HepG2 (cell line): ENCODE measurements at regions not wholly inside any gene's neighbourhood (a gene's known extent, or its start where the extent isn't known, plus 50 kb on each side); places are given as distances from the start of the nearest gene placed in this dataset.

Experiments
- ATAC-seq: fragments of 200-7000 bp; cut with Tn5 transposase; 3 replicates; pipeline ENCODE4 v1.9.1; 2020; ENCODE audit warnings: mild to moderate bottlenecking, moderate library complexity
- BruUV-seq: library from RNA; stranded (reverse); fragments of 400-500 nt; replicated peaks from 2 replicates; lab custom pipeline; 2021; lab: Mats Ljungman, UMichigan
- CTCF ChIA-PET: fragments of 300-600 bp; formaldehyde crosslinking; extraction: SDS; loops from one replicate; lab custom pipeline; 2021; ENCODE audit warnings: low total read pairs, inconsistent platforms, low intra/inter-chr PET ratio; lab: Yijun Ruan, JAX
- POLR2A ChIA-PET: fragments of 350-600 bp; sonication (Branson Sonifier 250); formaldehyde crosslinking; loops from one replicate; lab custom pipeline; 2020; ENCODE audit warnings: antibody characterized with exemption, inconsistent platforms; lab: Yijun Ruan, JAX
- DNase-seq: peaks from one replicate; pipeline ENCODE4 v3.0.0-alpha.2; 2015; ENCODE audit warnings: low spot score
- FAIRE-seq: peaks from 3 replicates; lab custom pipeline; 2011; peaks lifted over from hg19 to GRCh38; lab: Jason Lieb, UNC
- H2AFZ ChIP-seq: one replicate; pipeline ENCODE4 v1.6.1; 2011; ENCODE audit warnings: low read length, inconsistent platforms
- H3K27ac ChIP-seq: fragments of 300-600 bp; 3 replicates; pipeline ENCODE4 v1.8.0; 2011; ENCODE audit warnings: mixed run types, mild to moderate bottlenecking, mixed read lengths, low read length, inconsistent platforms; ENCODE audit not compliant: insufficient read depth; ENCODE audit errors: extremely low read length
- H3K27me3 ChIP-seq, 2 experiments: fragments of 200-600 bp in 1 of 2; 2 replicates in 1 of 2; 3 replicates in 1 of 2; pipeline versions ENCODE4 v1.6.0 to v1.8.0; 2011; ENCODE audit warnings: low read length in 2 of 2, mild to moderate bottlenecking in 2 of 2, moderate library complexity in 2 of 2, inconsistent platforms in 1 of 2; ENCODE audit not compliant: insufficient read depth in 2 of 2, control insufficient read depth in 1 of 2
- H3K36me3 ChIP-seq, 2 experiments: fragments of 200-600 bp in 1 of 2; replicated peaks in 1 of 2; 2 replicates in 1 of 2; 3 replicates in 1 of 2; pipeline versions ENCODE4 v1.5.1 to v1.8.0; 2011; ENCODE audit warnings: low read length in 2 of 2, inconsistent platforms in 1 of 2; ENCODE audit not compliant: insufficient read depth in 2 of 2, control insufficient read depth in 1 of 2
- H3K4me1 ChIP-seq: 2 replicates; pipeline ENCODE4 v1.5.1; 2012; ENCODE audit warnings: low read length, inconsistent platforms; ENCODE audit not compliant: insufficient read depth
- H3K4me2 ChIP-seq: 2 replicates; pipeline ENCODE4 v1.6.0; 2011; ENCODE audit warnings: low read depth, low read length, inconsistent platforms
- H3K4me3 ChIP-seq, 3 experiments: fragments of 200-600 bp in 1 of 3; sonication (generic), shearing (Covaris generic) in 1 of 3; replicated peaks in 1 of 3; 2 replicates each; pipeline ENCODE4 v1.5.1; 2011 to 2016; ENCODE audit warnings: low read length in 3 of 3, inconsistent platforms in 2 of 3, low read depth in 2 of 3, mild to moderate bottlenecking in 2 of 3, control low read depth in 1 of 3, mixed read lengths in 1 of 3; ENCODE audit not compliant: insufficient read depth in 1 of 3
- H3K79me2 ChIP-seq: one replicate; pipeline ENCODE4 v1.6.1; 2011; ENCODE audit warnings: low read length, inconsistent platforms; ENCODE audit not compliant: insufficient read depth
- H3K9ac ChIP-seq: 2 replicates; pipeline ENCODE4 v1.6.0; 2011; ENCODE audit warnings: mild to moderate bottlenecking, low read depth, low read length, inconsistent platforms; ENCODE audit not compliant: insufficient read depth
- H3K9me3 ChIP-seq: 2 replicates; pipeline ENCODE4 v1.5.1; 2012; ENCODE audit warnings: mild to moderate bottlenecking, low read length
- H4K20me1 ChIP-seq: 2 replicates; pipeline ENCODE4 v1.6.0; 2011; ENCODE audit warnings: inconsistent platforms, mild to moderate bottlenecking, low read length, moderate library complexity; ENCODE audit not compliant: insufficient read depth
- EED ChIP-seq: sonication (generic); formaldehyde crosslinking; IDR thresholded peaks from 2 replicates; pipeline ENCODE4 v1.5.0; 2020; ENCODE audit warnings: mild to moderate bottlenecking, missing genetic modification reagents
- IKZF1 ChIP-seq: fragments of 450-650 bp; IDR thresholded peaks from 2 replicates; pipeline ENCODE4 v1.7.1; 2016
- ISX ChIP-seq: sonication (generic); formaldehyde crosslinking; conservative IDR thresholded peaks from 2 replicates; pipeline ENCODE4 v1.5.0; 2020; ENCODE audit warnings: missing genetic modification reagents
- KDM2A ChIP-seq: sonication (generic); formaldehyde crosslinking; IDR thresholded peaks from 2 replicates; pipeline ENCODE4 v1.4.0; 2020; ENCODE audit warnings: low read depth, missing genetic modification reagents, borderline replicate concordance
- MIER3 ChIP-seq: IDR thresholded peaks from 2 replicates; pipeline ENCODE4 v1.6.1; 2016; ENCODE audit warnings: missing compliant biosample characterization, borderline replicate concordance
- NBN ChIP-seq: fragments of 450-650 bp; conservative IDR thresholded peaks from 2 replicates; pipeline ENCODE4 v1.6.1; 2017
- NR2F1 ChIP-seq, 2 experiments: fragments of 450-650 bp in 1 of 2; formaldehyde crosslinking in 1 of 2; IDR thresholded peaks; 2 replicates each; pipeline versions ENCODE4 v1.5.0 to v1.6.1; 2016 to 2020; ENCODE audit warnings: mild to moderate bottlenecking in 1 of 2, missing compliant biosample characterization in 1 of 2, missing genetic modification reagents in 1 of 2, moderate library complexity in 1 of 2
- RFX5 ChIP-seq: IDR thresholded peaks from 2 replicates; pipeline ENCODE4 v1.6.1; 2011; ENCODE audit warnings: low read depth, low read length, improper control_type of control experiment
- RORA ChIP-seq: sonication (generic); formaldehyde crosslinking; IDR thresholded peaks from 2 replicates; pipeline ENCODE4 v1.5.0; 2020; ENCODE audit warnings: mild to moderate bottlenecking, missing genetic modification reagents, moderate library complexity
- SATB2 ChIP-seq: sonication (generic); formaldehyde crosslinking; IDR thresholded peaks from 2 replicates; pipeline ENCODE4 v1.5.0; 2020; ENCODE audit warnings: missing genetic modification reagents
- SNRNP70 ChIP-seq: fragments of 200-400 bp; formaldehyde crosslinking; IDR thresholded peaks from 2 replicates; pipeline ENCODE4 v1.6.1; 2017; ENCODE audit warnings: mild to moderate bottlenecking, low read depth, low read length, moderate library complexity
- SOX6 ChIP-seq, 2 experiments: fragments of 450-650 bp in 1 of 2; sonication (generic) in 1 of 2; formaldehyde crosslinking in 1 of 2; IDR thresholded peaks; 2 replicates each; pipeline versions ENCODE4 v1.4.0 to v1.6.1; 2017 to 2020; ENCODE audit warnings: antibody characterized with exemption in 1 of 2, mild to moderate bottlenecking in 1 of 2, missing genetic modification reagents in 1 of 2
- ZC3H4 ChIP-seq: sonication (generic); formaldehyde crosslinking; IDR thresholded peaks from 2 replicates; pipeline ENCODE4 v1.4.0; 2020; ENCODE audit warnings: missing genetic modification reagents, borderline replicate concordance
- ZNF138 ChIP-seq: sonication (generic); formaldehyde crosslinking; IDR thresholded peaks from 2 replicates; pipeline ENCODE4 v1.5.0; 2020; ENCODE audit warnings: mild to moderate bottlenecking, low read depth, missing genetic modification reagents
- ZNF616 ChIP-seq: sonication (generic); formaldehyde crosslinking; IDR thresholded peaks from 2 replicates; pipeline ENCODE4 v1.5.0; 2020; ENCODE audit warnings: low read depth, mild to moderate bottlenecking, missing genetic modification reagents
- WGBS: methylation state at CpG from one replicate; pipeline ENCODE4 v1.1.6; 2017; ENCODE audit warnings: low lambda C conversion rate; 5-methylcytosine and 5-hydroxymethylcytosine counted together
- in situ Hi-C: cut with HindIII; loops from 2 replicates; pipeline ENCODE4 v1.10.0; 2017; ENCODE audit warnings: low pct_unique_long_range_greater_than_20kb; ENCODE audit not compliant: extremely low pct_ligation_motif_present
- intact Hi-C: fragments of 100-400 bp; cut with micrococcal nuclease; formaldehyde crosslinking; loops from one replicate; pipeline ENCODE4 v1.10.0; 2022; ENCODE audit not compliant: unreplicated experiment
- TF ChIP-seq, protein P1 (sequence below): sonication (generic); formaldehyde crosslinking; IDR thresholded peaks from 2 replicates; pipeline ENCODE4 v1.8.1; 2022; ENCODE audit warnings: low read depth, mild to moderate bottlenecking, missing genetic modification reagents

DNA sequence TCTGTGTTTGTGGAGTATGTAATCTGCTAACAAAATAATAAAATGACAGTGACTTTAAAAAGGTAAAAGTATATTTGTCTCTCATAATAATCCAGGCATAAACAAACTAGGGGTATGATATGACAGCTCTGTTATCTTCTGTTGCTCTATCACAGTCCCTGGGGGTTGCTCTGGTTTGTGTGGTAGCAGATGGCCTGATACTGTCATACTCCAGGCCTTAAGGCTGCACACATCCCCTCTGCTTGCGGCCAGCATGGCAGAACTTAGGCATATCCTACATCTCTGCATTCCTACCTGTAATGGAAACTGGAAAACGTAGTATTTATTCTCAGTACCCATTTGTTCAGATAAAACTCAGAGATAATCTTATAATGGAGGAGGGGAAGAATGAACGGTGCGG, 117.9 kb upstream of the HAND2 start:
- no peak for FAIRE-seq
- POLR2A ChIA-PET, result no interaction called here
- Histone ChIP-seq H3K9me3 (no peaks in the 10 kb centered on the region), H3K4me1 (no peaks in the 10 kb centered on the region), H3K36me3 (no peaks in the 10 kb centered on the region), H3K9ac (no peak overlapping the region), H3K27me3 (no peaks in the 10 kb centered on the region), H3K79me2 (no peaks in the 10 kb centered on the region), H3K27ac (no peak overlapping the region), H4K20me1 (no peaks in the 10 kb centered on the region), H2AFZ (no peak overlapping the region), H3K4me3 (no peak overlapping the region), H3K4me2 (no peak overlapping the region)
- WGBS, result 30% methylated on average over 4 of the region's 4 CpGs
- in situ Hi-C loops (no loop called here), intact Hi-C loops (no loop called here)
- BruUV-seq, result no TSS peak
- no peak for ATAC-seq
- TF ChIP-seq SATB2 (CRISPR knock-in tag) (no peak), RORA (CRISPR knock-in tag) (no peak), IKZF1 (no peak), NR2F1 (CRISPR knock-in tag; IDR thresholded peaks at IDR 0.05) (no peak), SOX6 (IDR thresholded peaks at IDR 0.05) (no peak), SOX6 (CRISPR knock-in tag; IDR thresholded peaks at IDR 0.05) (no peak), ISX (CRISPR knock-in tag) (no peak), RFX5 (no peak), KDM2A (no peak), ZC3H4 (no peak), NBN (no peak), ZNF616 (no peak), ZNF138 (CRISPR knock-in tag) (no peak), MIER3 (no peak), EED (CRISPR knock-in tag) (no peak), SNRNP70 (no peak)
- TF ChIP-seq, protein P1, sequence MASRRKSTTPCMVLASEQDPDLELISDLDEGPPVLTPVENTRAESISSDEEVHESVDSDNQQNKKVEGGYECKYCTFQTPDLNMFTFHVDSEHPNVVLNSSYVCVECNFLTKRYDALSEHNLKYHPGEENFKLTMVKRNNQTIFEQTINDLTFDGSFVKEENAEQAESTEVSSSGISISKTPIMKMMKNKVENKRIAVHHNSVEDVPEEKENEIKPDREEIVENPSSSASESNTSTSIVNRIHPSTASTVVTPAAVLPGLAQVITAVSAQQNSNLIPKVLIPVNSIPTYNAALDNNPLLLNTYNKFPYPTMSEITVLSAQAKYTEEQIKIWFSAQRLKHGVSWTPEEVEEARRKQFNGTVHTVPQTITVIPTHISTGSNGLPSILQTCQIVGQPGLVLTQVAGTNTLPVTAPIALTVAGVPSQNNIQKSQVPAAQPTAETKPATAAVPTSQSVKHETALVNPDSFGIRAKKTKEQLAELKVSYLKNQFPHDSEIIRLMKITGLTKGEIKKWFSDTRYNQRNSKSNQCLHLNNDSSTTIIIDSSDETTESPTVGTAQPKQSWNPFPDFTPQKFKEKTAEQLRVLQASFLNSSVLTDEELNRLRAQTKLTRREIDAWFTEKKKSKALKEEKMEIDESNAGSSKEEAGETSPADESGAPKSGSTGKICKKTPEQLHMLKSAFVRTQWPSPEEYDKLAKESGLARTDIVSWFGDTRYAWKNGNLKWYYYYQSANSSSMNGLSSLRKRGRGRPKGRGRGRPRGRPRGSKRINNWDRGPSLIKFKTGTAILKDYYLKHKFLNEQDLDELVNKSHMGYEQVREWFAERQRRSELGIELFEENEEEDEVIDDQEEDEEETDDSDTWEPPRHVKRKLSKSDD (CRISPR knock-in tag), result no peak
- DNase-seq, result no peak
- CTCF ChIA-PET, result no interaction called here
